Ascending aorta (tissue), 2 donors: ENCODE measurements at regions not wholly inside any gene's neighbourhood (a gene's known extent, or its start where the extent isn't known, plus 50 kb on each side); places are given as distances from the start of the nearest gene placed in this dataset.
A peak's percentile ranks its signal among the peaks of the same experiment; 100 is the strongest.

Experiments
- DNase-seq, 2 donors: peaks; one replicate each; pipeline ENCODE4 v3.0.0-alpha.2; 2019; ENCODE audit warnings: low spot score in 2 of 2
- H3K27ac ChIP-seq, 2 donors: fragments of 200-600 bp; sonication (generic); one replicate each; pipeline ENCODE4 v1.5.1; 2016 to 2017; ENCODE audit warnings: mild to moderate bottlenecking in 1 of 2
- H3K27me3 ChIP-seq: fragments of 200-600 bp; sonication (generic); one replicate; pipeline ENCODE4 v1.5.1; 2017
- H3K36me3 ChIP-seq, 2 donors: fragments of 200-600 bp; sonication (generic); one replicate each; pipeline ENCODE4 v1.5.1; 2016
- H3K4me1 ChIP-seq, 2 donors: fragments of 200-600 bp; sonication (generic); one replicate each; pipeline ENCODE4 v1.5.1; 2016 to 2017; ENCODE audit warnings: mild to moderate bottlenecking in 1 of 2
- H3K4me3 ChIP-seq, 2 donors: fragments of 200-600 bp; sonication (generic); one replicate each; pipeline ENCODE4 v1.5.1; 2016 to 2017; ENCODE audit warnings: mild to moderate bottlenecking in 1 of 2
- H3K9me3 ChIP-seq, 2 donors: fragments of 200-600 bp; sonication (generic); one replicate each; pipeline ENCODE4 v1.5.1; 2016
- intact Hi-C: fragments of 100-400 bp; cut with DNase I; formaldehyde crosslinking; loops from one replicate; pipeline ENCODE4 v1.15.1; 2023
- TF ChIP-seq, protein P1 (sequence below), 3 experiments: fragments of 200-600 bp in 2 of 3; fragments of 450-650 bp in 1 of 3; sonication (generic) in 2 of 3; IDR thresholded peaks; one replicate each; pipeline ENCODE4 v1.5.1; 2016 to 2019; ENCODE audit warnings: antibody characterized with exemption in 3 of 3, mild to moderate bottlenecking in 1 of 3, moderate library complexity in 1 of 3

GRCh38 chr2:196279541-196279940 is 108.2 kb upstream of the STK17B start:
- TF ChIP-seq, protein P1, sequence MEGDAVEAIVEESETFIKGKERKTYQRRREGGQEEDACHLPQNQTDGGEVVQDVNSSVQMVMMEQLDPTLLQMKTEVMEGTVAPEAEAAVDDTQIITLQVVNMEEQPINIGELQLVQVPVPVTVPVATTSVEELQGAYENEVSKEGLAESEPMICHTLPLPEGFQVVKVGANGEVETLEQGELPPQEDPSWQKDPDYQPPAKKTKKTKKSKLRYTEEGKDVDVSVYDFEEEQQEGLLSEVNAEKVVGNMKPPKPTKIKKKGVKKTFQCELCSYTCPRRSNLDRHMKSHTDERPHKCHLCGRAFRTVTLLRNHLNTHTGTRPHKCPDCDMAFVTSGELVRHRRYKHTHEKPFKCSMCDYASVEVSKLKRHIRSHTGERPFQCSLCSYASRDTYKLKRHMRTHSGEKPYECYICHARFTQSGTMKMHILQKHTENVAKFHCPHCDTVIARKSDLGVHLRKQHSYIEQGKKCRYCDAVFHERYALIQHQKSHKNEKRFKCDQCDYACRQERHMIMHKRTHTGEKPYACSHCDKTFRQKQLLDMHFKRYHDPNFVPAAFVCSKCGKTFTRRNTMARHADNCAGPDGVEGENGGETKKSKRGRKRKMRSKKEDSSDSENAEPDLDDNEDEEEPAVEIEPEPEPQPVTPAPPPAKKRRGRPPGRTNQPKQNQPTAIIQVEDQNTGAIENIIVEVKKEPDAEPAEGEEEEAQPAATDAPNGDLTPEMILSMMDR (IDR thresholded peaks at IDR 0.05): no peak
- Histone ChIP-seq H3K36me3 (no peaks in the 10 kb centered on the region), H3K4me3 (no peak overlapping the region), H3K27me3 (no peaks in the 10 kb centered on the region), H3K9me3 (no peaks in the 10 kb centered on the region), H3K4me1 (peaks cover 0 to 10% of the 10 kb centered on the region in 2 donors), H3K27ac (no peak overlapping the region)
- intact Hi-C loops: no loop called here
- DNase-seq: no peak

- TF ChIP-seq, protein P1 (IDR thresholded peaks at IDR 0.05): no peak
- Histone ChIP-seq H3K9me3 (no peaks in the 10 kb centered on the region), H3K36me3 (no peaks in the 10 kb centered on the region), H3K27me3 (no peaks in the 10 kb centered on the region), H3K4me1 (peaks cover 0 to 5% of the 10 kb centered on the region in 2 donors), H3K27ac (peak overlapping the region; percentile 35 to 63), H3K4me3 (peak overlapping the region in 1 of 2 donors; percentile 22)
- no peak for DNase-seq
- intact Hi-C loops: loop anchor here (5.0 kb wide), 1 partner anchor 112 kb away; the partner anchor contains the start of gene STK17B
Measured at GRCh38 chr2:196284144-196284844, 112.9 kb upstream of the STK17B start.

- H3K4me1 ChIP-seq: peaks cover 0 to 8% of the 10 kb centered on the region in 2 donors
- DNase-seq: no peak
- H3K9me3 ChIP-seq: no peaks in the 10 kb centered on the region
- H3K36me3 ChIP-seq: no peaks in the 10 kb centered on the region
- peak overlapping the region; percentile 22 to 39 for H3K4me3 ChIP-seq
- intact Hi-C loops: loop anchor here (5.0 kb wide), 1 partner anchor 113 kb away; the partner anchor contains the start of gene STK17B
- TF ChIP-seq, protein P1 (IDR thresholded peaks at IDR 0.05): no peak
- H3K27ac ChIP-seq: peak overlapping the region; percentile 35 to 63
- no peaks in the 10 kb centered on the region for H3K27me3 ChIP-seq
Measured at GRCh38 chr2:196284866-196285557, 113.6 kb upstream of the STK17B start.

DNA sequence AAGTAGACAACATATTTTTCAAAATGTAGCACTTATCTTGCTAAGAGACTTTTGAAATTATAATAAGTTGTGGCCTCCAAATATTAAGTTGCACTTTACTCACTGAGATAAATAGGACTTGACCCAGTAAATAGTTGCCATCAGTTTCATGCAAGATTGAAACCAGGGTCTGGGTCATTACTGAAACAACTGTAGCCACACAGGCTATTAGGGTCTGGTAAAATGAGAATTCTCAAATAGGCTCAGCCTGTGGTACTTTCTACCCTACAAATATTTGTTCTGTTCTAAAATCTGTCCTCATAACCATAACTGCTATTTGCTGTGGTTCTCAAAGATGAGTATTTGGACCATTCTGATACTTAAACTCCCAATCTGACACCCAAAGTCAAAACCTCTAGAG is 115.4 kb upstream of the STK17B start:
- no peak for DNase-seq

DNA sequence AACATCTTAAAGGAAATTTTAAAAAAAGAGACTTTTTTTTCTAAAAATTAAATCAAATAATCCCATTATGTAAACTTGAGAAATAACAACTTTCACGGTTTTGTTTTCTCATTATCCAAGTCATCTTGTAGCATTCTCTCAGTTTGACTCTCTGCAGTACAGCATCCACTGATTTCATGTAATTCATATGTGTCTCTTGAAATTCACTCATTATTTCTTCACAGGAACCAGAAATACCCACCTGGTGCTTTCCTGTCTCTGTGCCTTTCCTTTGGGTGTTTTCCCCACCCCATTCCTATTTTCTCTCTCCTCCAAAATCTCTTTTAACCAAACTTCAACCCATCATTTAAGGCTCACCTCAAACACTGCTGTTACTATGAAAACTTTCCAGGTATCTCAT is 116.1 kb upstream of the STK17B start:
- no peak for DNase-seq
- TF ChIP-seq, protein P1 (IDR thresholded peaks at IDR 0.05): no peak
- intact Hi-C loops: no loop called here
- Histone ChIP-seq H3K4me3 (no peak overlapping the region), H3K36me3 (no peaks in the 10 kb centered on the region), H3K4me1 (peaks cover 0 to 8% of the 10 kb centered on the region in 2 donors), H3K27me3 (no peaks in the 10 kb centered on the region), H3K27ac (no peak overlapping the region), H3K9me3 (no peaks in the 10 kb centered on the region)

More for the DNA sequence above, 115.4 kb upstream of the STK17B start:
- Histone ChIP-seq H3K36me3 (no peaks in the 10 kb centered on the region), H3K27me3 (no peaks in the 10 kb centered on the region), H3K4me1 (peaks cover 0 to 8% of the 10 kb centered on the region in 2 donors), H3K27ac (no peak overlapping the region), H3K9me3 (no peaks in the 10 kb centered on the region), H3K4me3 (no peak overlapping the region)
- intact Hi-C loops: no loop called here
- TF ChIP-seq, protein P1 (IDR thresholded peaks at IDR 0.05): no peak
